H1 (cell line): ENCODE measurements at regions not wholly inside any gene's neighbourhood (a gene's known extent, or its start where the extent isn't known, plus 50 kb on each side); places are given as distances from the start of the nearest gene placed in this dataset.

Experiments used
- CTCF ChIA-PET: fragments of 300-600 bp; sonication (Branson Sonifier 250); formaldehyde crosslinking; loops from one replicate; lab custom pipeline; 2021; ENCODE audit not compliant: partially characterized antibody; lab: Charles Lee
- POLR2A ChIA-PET: fragments of 300-600 bp; sonication (Branson Sonifier 250); formaldehyde crosslinking; loops from one replicate; lab custom pipeline; 2021; ENCODE audit warnings: inconsistent platforms; ENCODE audit not compliant: partially characterized antibody; lab: Charles Lee
- DNase-seq, 2 experiments: peaks; one replicate each; pipeline versions ENCODE4 v3.0.0 to v3.0.0-alpha.2; 2010 to 2022; ENCODE audit warnings: low spot score in 2 of 2, low read depth in 1 of 2, mixed read lengths in 1 of 2
- FAIRE-seq: peaks from 2 replicates; lab custom pipeline; 2011; peaks lifted over from hg19 to GRCh38; lab: Jason Lieb, UNC
- H2AFZ ChIP-seq: 2 replicates; pipeline ENCODE4 v1.8.1; 2012; ENCODE audit warnings: low read length, inconsistent platforms
- H2AK5ac ChIP-seq: 2 replicates; pipeline ENCODE4 v1.6.1; 2013; ENCODE audit warnings: low read depth, low read length
- H2BK120ac ChIP-seq: replicated peaks from 2 replicates; pipeline ENCODE3; 2013; ENCODE audit warnings: low read depth, low read length, inconsistent platforms
- H2BK12ac ChIP-seq: 2 replicates; pipeline ENCODE4 v1.6.1; 2013; ENCODE audit warnings: low read depth, low read length
- H2BK15ac ChIP-seq: 2 replicates; pipeline ENCODE4 v1.6.1; 2013; ENCODE audit warnings: low read length
- H2BK20ac ChIP-seq: 2 replicates; pipeline ENCODE4 v1.6.1; 2013; ENCODE audit warnings: low read length
- H2BK5ac ChIP-seq: 2 replicates; pipeline ENCODE4 v1.6.1; 2013; ENCODE audit warnings: low read depth, low read length
- H3K14ac ChIP-seq: 2 replicates; pipeline ENCODE4 v1.6.1; 2013; ENCODE audit warnings: inconsistent platforms; ENCODE audit not compliant: insufficient read length
- H3K18ac ChIP-seq: 2 replicates; pipeline ENCODE4 v1.6.1; 2013; ENCODE audit warnings: low read length; ENCODE audit errors: extremely low read depth
- H3K23ac ChIP-seq: 2 replicates; pipeline ENCODE4 v1.6.1; 2013; ENCODE audit warnings: inconsistent platforms; ENCODE audit not compliant: insufficient read length
- H3K23me2 ChIP-seq: 2 replicates; pipeline ENCODE4 v1.6.1; 2013; ENCODE audit warnings: low read depth, low read length
- H3K27ac ChIP-seq: 2 replicates; pipeline ENCODE4 v1.6.1; 2011; ENCODE audit warnings: low read depth, low read length, inconsistent platforms
- H3K27me3 ChIP-seq, 4 experiments: replicated peaks in 1 of 4; 1 replicate in 1 of 4; 2 replicates in 3 of 4; pipeline versions ENCODE4 v1.6.1 to v1.8.1; 2011 to 2013; ENCODE audit warnings: low read length in 3 of 4, mild to moderate bottlenecking in 3 of 4, inconsistent platforms in 2 of 4, mixed read lengths in 2 of 4, moderate library complexity in 1 of 4; ENCODE audit not compliant: control insufficient read depth in 3 of 4, insufficient read depth in 3 of 4; ENCODE audit errors: extremely low read depth in 1 of 4
- H3K36me3 ChIP-seq, 4 experiments: 2 replicates each; pipeline versions ENCODE4 v1.6.1 to v1.8.1; 2011 to 2013; ENCODE audit warnings: mild to moderate bottlenecking in 4 of 4, low read length in 3 of 4, moderate library complexity in 2 of 4, control low read depth in 1 of 4, inconsistent platforms in 1 of 4; ENCODE audit not compliant: insufficient read depth in 4 of 4, control insufficient read depth in 2 of 4
- H3K4ac ChIP-seq: replicated peaks from 2 replicates; pipeline ENCODE3; 2013; ENCODE audit warnings: low read length, low read depth, mixed read lengths, inconsistent platforms; ENCODE audit not compliant: insufficient read length
- H3K4me1 ChIP-seq, 4 experiments: replicated peaks in 1 of 4; 1 replicate in 1 of 4; 2 replicates in 3 of 4; pipeline versions ENCODE4 v1.6.1 to v1.8.1; 2011 to 2013; ENCODE audit warnings: low read length in 3 of 4, inconsistent platforms in 2 of 4, mixed read lengths in 1 of 4; ENCODE audit not compliant: insufficient read depth in 4 of 4, control insufficient read depth in 3 of 4
- H3K4me2 ChIP-seq, 2 experiments: 2 replicates each; pipeline versions ENCODE4 v1.6.1 to v1.8.1; 2011 to 2013; ENCODE audit warnings: low read depth in 2 of 2, low read length in 2 of 2, control low read depth in 1 of 2, inconsistent platforms in 1 of 2, mild to moderate bottlenecking in 1 of 2; ENCODE audit not compliant: insufficient read depth in 1 of 2
- H3K4me3 ChIP-seq, 4 experiments: fragments of 200-600, 300-600 bp in 1 of 4; sonication (generic), shearing (Covaris generic), sonication (Bioruptor Twin) in 1 of 4; 2 replicates each; pipeline versions ENCODE4 v1.5.1 to v1.8.1; 2011 to 2016; ENCODE audit warnings: low read length in 4 of 4, low read depth in 3 of 4, control low read depth in 2 of 4, inconsistent platforms in 2 of 4, mild to moderate bottlenecking in 2 of 4, mixed read lengths in 1 of 4, moderate library complexity in 1 of 4; ENCODE audit not compliant: insufficient read depth in 2 of 4; ENCODE audit errors: extremely low read depth in 1 of 4
- H3K56ac ChIP-seq: replicated peaks from 2 replicates; pipeline ENCODE3; 2013; ENCODE audit warnings: low read depth, mild to moderate bottlenecking, mixed read lengths, low read length, inconsistent platforms; ENCODE audit not compliant: insufficient read length
- H3K79me1 ChIP-seq: 2 replicates; pipeline ENCODE4 v1.6.1; 2013; ENCODE audit warnings: low read depth, low read length, control low read depth
- H3K79me2 ChIP-seq, 2 experiments: 2 replicates each; pipeline versions ENCODE4 v1.6.1 to v1.8.1; 2012 to 2013; ENCODE audit warnings: low read length in 2 of 2, mild to moderate bottlenecking in 2 of 2, inconsistent platforms in 1 of 2; ENCODE audit not compliant: insufficient read depth in 2 of 2, control insufficient read depth in 1 of 2
- H3K9ac ChIP-seq, 4 experiments: replicated peaks in 1 of 4; 1 replicate in 1 of 4; 2 replicates in 3 of 4; pipeline versions ENCODE4 v1.6.1 to v1.8.1; 2011 to 2013; ENCODE audit warnings: low read depth in 3 of 4, low read length in 3 of 4, control low read depth in 2 of 4, mild to moderate bottlenecking in 2 of 4, moderate library complexity in 2 of 4, inconsistent platforms in 1 of 4; ENCODE audit errors: extremely low read depth in 1 of 4
- H3K9me3 ChIP-seq, 2 experiments: 2 replicates each; pipeline versions ENCODE4 v1.6.1 to v1.8.1; 2012 to 2013; ENCODE audit warnings: mild to moderate bottlenecking in 2 of 2, moderate library complexity in 2 of 2, control low read depth in 1 of 2, inconsistent platforms in 1 of 2, low read depth in 1 of 2, low read length in 1 of 2, mixed read lengths in 1 of 2; ENCODE audit not compliant: insufficient read depth in 2 of 2
- H4K20me1 ChIP-seq, 2 experiments: replicated peaks in 1 of 2; 2 replicates each; pipeline versions ENCODE3 to v1.8.1; 2011 to 2013; ENCODE audit warnings: inconsistent platforms in 2 of 2, low read length in 2 of 2, mild to moderate bottlenecking in 1 of 2; ENCODE audit not compliant: insufficient read depth in 2 of 2, control insufficient read depth in 1 of 2
- H4K5ac ChIP-seq: 2 replicates; pipeline ENCODE4 v1.6.1; 2013; ENCODE audit warnings: low read length, low read depth, mixed read lengths, inconsistent platforms; ENCODE audit not compliant: insufficient read length
- H4K8ac ChIP-seq: 2 replicates; pipeline ENCODE4 v1.8.0; 2013; ENCODE audit warnings: mild to moderate bottlenecking, moderate library complexity, low read length, inconsistent platforms; ENCODE audit not compliant: insufficient read depth; ENCODE audit errors: extremely low read depth
- H4K91ac ChIP-seq: replicated peaks from 2 replicates; pipeline ENCODE3; 2013; ENCODE audit warnings: low read length, mixed read lengths, inconsistent platforms; ENCODE audit not compliant: insufficient read length
- CEBPB ChIP-seq: IDR thresholded peaks from 2 replicates; pipeline ENCODE4 v1.6.1; 2012; ENCODE audit warnings: low read depth, low read length
- WGBS, 2 experiments: shearing (Covaris generic) in 1 of 2; methylation state at CpG; one replicate each; pipeline versions ENCODE4 v1.1.6 to v1.1.7; 2013 to 2015; ENCODE audit warnings: low lambda C conversion rate in 2 of 2, mixed read lengths in 2 of 2, inconsistent platforms in 1 of 2, low coverage in 1 of 2, missing lambda C conversion rate in 1 of 2; ENCODE audit not compliant: insufficient replicate concordance in 2 of 2, insufficient coverage in 1 of 2, insufficient read length in 1 of 2; ENCODE audit errors: extremely low coverage in 1 of 2, missing lambda C conversion rate in 1 of 2; 5-methylcytosine and 5-hydroxymethylcytosine counted together

DNA sequence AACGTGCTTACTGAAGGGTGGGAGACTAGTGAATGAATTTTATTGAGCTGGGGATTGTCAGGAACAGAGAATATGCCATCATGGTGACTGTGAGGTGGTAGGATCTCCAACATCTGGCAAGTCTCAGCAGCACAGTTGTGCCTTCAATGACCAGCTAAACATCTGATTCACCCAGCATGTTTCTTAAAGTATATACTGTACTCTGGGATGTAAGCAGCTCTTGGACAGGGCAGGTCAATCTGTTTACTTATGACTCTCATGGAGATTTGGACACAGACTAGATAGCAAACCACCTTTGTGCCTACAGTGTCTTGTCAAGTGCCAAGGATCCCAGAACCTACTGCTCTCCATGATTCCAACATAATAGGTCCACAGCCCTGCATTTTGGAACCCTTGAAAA, 801.0 kb upstream of the CITED2 start:
- no peak overlapping the region for H2AFZ ChIP-seq
- no peaks in the 10 kb centered on the region for H3K36me3 ChIP-seq
- no peak overlapping the region for H3K9ac ChIP-seq
- ChIA-PET POLR2A (no interaction called here), CTCF (no interaction called here)
- no peak overlapping the region for H2BK20ac ChIP-seq
- H2BK5ac ChIP-seq: no peak overlapping the region
- H3K4me3 ChIP-seq: no peak overlapping the region
- H3K18ac ChIP-seq: no peak overlapping the region
- no peak overlapping the region for H4K91ac ChIP-seq
- H4K5ac ChIP-seq: no peak overlapping the region
- H2BK12ac ChIP-seq: no peak overlapping the region
- H3K4ac ChIP-seq: no peak overlapping the region
- no peak overlapping the region for H3K27ac ChIP-seq
- no peak for TF ChIP-seq CEBPB
- no peaks in the 10 kb centered on the region for H3K79me1 ChIP-seq
- H3K79me2 ChIP-seq: no peaks in the 10 kb centered on the region
- H4K8ac ChIP-seq: no peak overlapping the region
- H3K9me3 ChIP-seq: peaks cover 0 to 7% of the 10 kb centered on the region in 2 experiments; a peak in 2 of 4 replicates
- H3K23me2 ChIP-seq: no peaks in the 10 kb centered on the region
- H3K4me2 ChIP-seq: no peak overlapping the region
- DNase-seq: no peak
- H2BK15ac ChIP-seq: no peak overlapping the region
- no peak overlapping the region for H2AK5ac ChIP-seq
- H4K20me1 ChIP-seq: no peaks in the 10 kb centered on the region
- H3K56ac ChIP-seq: no peak overlapping the region
- H2BK120ac ChIP-seq: no peak overlapping the region
- WGBS, 2 experiments: 92% methylated on average over 1 of the region's 1 CpG; no CpG with 5 or more reads in 1 of the 2 experiments
- no peak overlapping the region for H3K14ac ChIP-seq
- no peak overlapping the region for H3K23ac ChIP-seq
- H3K4me1 ChIP-seq: no peaks in the 10 kb centered on the region
- no peaks in the 10 kb centered on the region for H3K27me3 ChIP-seq
- no peak for FAIRE-seq
